MM.1S (cell line): ENCODE measurements at regions not wholly inside any gene's neighbourhood (a gene's known extent, or its start where the extent isn't known, plus 50 kb on each side); places are given as distances from the start of the nearest gene placed in this dataset.

ENCODE experiments used
- DNase-seq: peaks from one replicate; pipeline ENCODE4 v3.0.0-alpha.2; 2015
- H2AFZ ChIP-seq: fragments of 300-600 bp; sonication (generic); 2 replicates; pipeline ENCODE4 v1.6.0; 2016; ENCODE audit warnings: antibody characterized with exemption, low read length
- H3F3A ChIP-seq: fragments of 300-600 bp; sonication (generic); 2 replicates; pipeline ENCODE4 v1.6.1; 2016; ENCODE audit warnings: mild to moderate bottlenecking, antibody characterized with exemption, low read length, moderate library complexity, mixed read lengths; ENCODE audit not compliant: insufficient read depth
- H3K27ac ChIP-seq: fragments of 300-600 bp; sonication (generic); 2 replicates; pipeline ENCODE4 v1.5.1; 2016; ENCODE audit warnings: mild to moderate bottlenecking, low read length
- H3K27me3 ChIP-seq: fragments of 300-600 bp; sonication (generic); replicated peaks from 2 replicates; pipeline ENCODE4 v1.6.0; 2016; ENCODE audit warnings: low read length; ENCODE audit not compliant: insufficient read depth
- H3K36me3 ChIP-seq: fragments of 300-600 bp; sonication (generic); replicated peaks from 2 replicates; pipeline ENCODE4 v1.6.1; 2016; ENCODE audit warnings: mild to moderate bottlenecking, low read length, mixed read lengths; ENCODE audit not compliant: insufficient read depth
- H3K4me1 ChIP-seq: fragments of 300-600 bp; sonication (generic); 2 replicates; pipeline ENCODE4 v1.6.1; 2016; ENCODE audit warnings: low read length, mixed read lengths
- H3K4me2 ChIP-seq: fragments of 300-600 bp; sonication (generic); 2 replicates; pipeline ENCODE4 v1.6.0; 2016; ENCODE audit warnings: low read depth, low read length
- H3K4me3 ChIP-seq: fragments of 300-600 bp; sonication (generic); 2 replicates; pipeline ENCODE4 v1.5.1; 2016; ENCODE audit warnings: low read length, mixed read lengths
- H3K79me2 ChIP-seq: fragments of 300-600 bp; sonication (generic); 2 replicates; pipeline ENCODE4 v1.6.1; 2016; ENCODE audit warnings: mixed run types, low read length, mixed read lengths
- H3K9ac ChIP-seq: fragments of 300-600 bp; sonication (generic); 2 replicates; pipeline ENCODE4 v1.6.1; 2016; ENCODE audit warnings: low read length, mixed read lengths
- H3K9me2 ChIP-seq: fragments of 300-600 bp; sonication (generic); replicated peaks from 2 replicates; pipeline ENCODE4 v1.6.1; 2016; ENCODE audit warnings: mild to moderate bottlenecking, low read length, mixed read lengths; ENCODE audit not compliant: insufficient read depth
- H3K9me3 ChIP-seq: fragments of 300-600 bp; sonication (generic); replicated peaks from 2 replicates; pipeline ENCODE4 v1.6.1; 2016; ENCODE audit warnings: mild to moderate bottlenecking, low read length, mixed read lengths; ENCODE audit not compliant: insufficient read depth
- H4K20me1 ChIP-seq: fragments of 300-600 bp; sonication (generic); 2 replicates; pipeline ENCODE4 v1.6.1; 2016; ENCODE audit warnings: mild to moderate bottlenecking, low read length, moderate library complexity, mixed read lengths; ENCODE audit not compliant: insufficient read depth
- CTCF ChIP-seq: fragments of 300-600 bp; sonication (generic); IDR thresholded peaks from 2 replicates; pipeline ENCODE4 v1.5.1; 2016; ENCODE audit warnings: antibody characterized with exemption, low read length, mixed read lengths
- EZH2 ChIP-seq: fragments of 300-600 bp; sonication (generic); optimal IDR thresholded peaks from 2 replicates; pipeline ENCODE3; 2017; ENCODE audit warnings: low read depth, mild to moderate bottlenecking, antibody characterized with exemption, low read length, mixed read lengths
- EZH2phosphoT487 ChIP-seq: fragments of 300-600 bp; sonication (generic); IDR thresholded peaks from 2 replicates; pipeline ENCODE4 v1.6.1; 2018; ENCODE audit warnings: antibody characterized with exemption, low read length

GRCh38 chr18:38552732-38553321 lies 987.2 kb upstream of the CELF4 start:
- H3K9me2 ChIP-seq, result no peaks in the 10 kb centered on the region
- no peak overlapping the region for H3K4me3 ChIP-seq
- no peak overlapping the region for H3K27ac ChIP-seq
- no peak overlapping the region for H3K9ac ChIP-seq
- no peaks in the 10 kb centered on the region for H3K27me3 ChIP-seq
- no peak overlapping the region for H2AFZ ChIP-seq
- no peak for DNase-seq
- H3K79me2 ChIP-seq, result no peaks in the 10 kb centered on the region
- TF ChIP-seq EZH2 (no peak), EZH2phosphoT487 (no peak), CTCF (no peak)
- no peaks in the 10 kb centered on the region for H3K9me3 ChIP-seq
- no peaks in the 10 kb centered on the region for H4K20me1 ChIP-seq
- H3K4me1 ChIP-seq, result no peaks in the 10 kb centered on the region
- H3K4me2 ChIP-seq, result no peak overlapping the region
- H3K36me3 ChIP-seq, result no peaks in the 10 kb centered on the region
- H3F3A ChIP-seq, result no peaks in the 10 kb centered on the region

GRCh38 chr18:38551881-38552280 lies 986.3 kb upstream of the CELF4 start:
- Histone ChIP-seq H3K9me3 (no peaks in the 10 kb centered on the region), H2AFZ (no peak overlapping the region), H3K27me3 (no peaks in the 10 kb centered on the region), H4K20me1 (no peaks in the 10 kb centered on the region), H3K9ac (no peak overlapping the region), H3K4me3 (no peak overlapping the region), H3K27ac (no peak overlapping the region), H3K36me3 (no peaks in the 10 kb centered on the region), H3K9me2 (no peaks in the 10 kb centered on the region), H3K79me2 (no peaks in the 10 kb centered on the region), H3F3A (no peaks in the 10 kb centered on the region), H3K4me1 (no peaks in the 10 kb centered on the region), H3K4me2 (no peak overlapping the region)
- no peak for TF ChIP-seq CTCF
- TF ChIP-seq EZH2phosphoT487, result no peak
- TF ChIP-seq EZH2, result no peak
- DNase-seq, result no peak

GRCh38 chr18:38545071-38545470 lies 979.5 kb upstream of the CELF4 start:
- H3K9ac ChIP-seq, result no peak overlapping the region
- H3K4me3 ChIP-seq, result no peak overlapping the region
- H3K4me1 ChIP-seq, result no peaks in the 10 kb centered on the region
- H3K4me2 ChIP-seq, result no peak overlapping the region
- H3K79me2 ChIP-seq, result no peaks in the 10 kb centered on the region
- H3K9me2 ChIP-seq, result no peaks in the 10 kb centered on the region
- H3K9me3 ChIP-seq, result no peaks in the 10 kb centered on the region
- H3F3A ChIP-seq, result no peaks in the 10 kb centered on the region
- H3K27me3 ChIP-seq, result no peaks in the 10 kb centered on the region
- no peaks in the 10 kb centered on the region for H4K20me1 ChIP-seq
- no peaks in the 10 kb centered on the region for H3K36me3 ChIP-seq
- no peak overlapping the region for H2AFZ ChIP-seq
- no peak overlapping the region for H3K27ac ChIP-seq
- DNase-seq, result peak; percentile 29
- TF ChIP-seq EZH2 (no peak), CTCF (peak; percentile 44)
